ENCODE measurements at regions not wholly inside any gene's neighbourhood (a gene's known extent, or its start where the extent isn't known, plus 50 kb on each side); places are given as distances from the start of the nearest gene placed in this dataset.
"Not testable (repeated sequence)": the region's sequence is repeated elsewhere in the genome, so short reads cannot be mapped to it uniquely, and the experiment has no call there.

DNA sequence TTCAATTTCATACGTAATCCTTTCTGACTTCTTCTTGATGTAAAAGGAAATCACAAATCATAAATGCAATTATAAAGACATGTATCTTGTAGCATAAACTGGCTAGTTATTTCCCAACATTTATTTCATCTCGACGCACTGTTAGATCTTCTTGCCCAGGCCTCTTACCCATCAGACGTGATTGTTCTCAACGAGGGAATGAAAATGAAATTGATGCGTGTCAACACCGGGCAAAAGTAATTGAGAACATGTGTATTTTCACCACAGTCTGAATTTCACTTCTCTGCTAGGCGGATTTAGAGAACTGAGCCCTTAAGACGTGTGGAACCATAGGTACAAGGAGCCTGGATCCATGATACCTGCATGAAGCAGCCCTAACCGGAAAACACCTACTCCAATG is 519.7 kb downstream of the KCNT2 start:
- no peak for DNase-seq

DNA sequence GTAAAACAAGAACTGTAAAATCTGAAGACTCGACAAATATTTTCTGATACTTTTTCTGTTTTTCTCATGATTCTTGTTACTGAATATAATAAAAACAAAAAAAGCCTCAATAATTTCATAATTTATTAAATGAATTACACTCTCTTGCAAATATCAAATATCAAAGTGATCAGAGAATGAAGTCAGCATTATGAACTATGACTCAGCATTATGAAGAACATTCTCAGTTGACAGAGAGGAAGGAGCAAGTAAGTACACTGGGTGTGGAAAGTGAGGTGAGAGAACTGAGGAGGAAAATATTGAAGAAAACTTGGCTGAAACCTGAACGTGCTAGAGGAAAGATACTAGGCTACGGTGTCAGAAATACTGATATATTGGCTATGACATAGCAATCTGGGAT is 529.5 kb downstream of the KCNT2 start:
- DNase-seq, result peak; percentile 44

DNA sequence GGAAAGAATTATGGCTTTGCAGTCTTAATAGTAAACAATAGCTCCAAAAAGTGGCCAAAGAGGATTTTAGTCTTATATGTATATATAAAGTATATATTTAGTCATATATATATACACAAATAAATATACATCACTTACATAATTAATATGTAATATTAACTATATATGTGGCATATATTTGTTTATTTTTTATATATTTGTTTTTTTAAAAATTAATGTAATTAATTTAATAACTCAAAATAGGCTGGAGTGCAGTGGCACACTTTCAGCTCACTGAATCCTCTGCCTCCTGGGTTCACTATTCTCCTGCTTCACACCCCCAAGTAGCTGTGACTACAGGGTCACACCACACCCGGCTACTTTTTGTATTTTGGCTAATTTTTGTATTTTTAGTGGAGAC is 532.6 kb downstream of the KCNT2 start:
- DNase-seq, result no peak

DNA sequence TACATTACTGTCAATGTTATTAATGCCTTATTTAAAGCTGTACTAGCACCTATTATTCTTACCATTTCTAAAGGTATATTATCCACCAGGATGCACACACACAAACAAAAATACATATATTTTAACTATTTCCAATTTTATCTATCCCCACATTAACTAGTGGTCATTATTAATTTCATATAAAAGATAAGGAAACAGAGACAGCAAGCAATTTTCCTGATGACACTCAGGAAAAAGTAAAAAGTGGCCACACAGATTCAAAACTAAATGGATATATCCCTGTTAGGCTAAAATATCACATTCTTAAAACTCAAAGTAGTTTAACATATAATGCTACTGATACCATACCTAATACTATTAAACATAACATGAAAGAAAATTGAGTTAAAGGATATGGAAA is 534.1 kb downstream of the KCNT2 start:
- DNase-seq, result no peak

GRCh38 chr1:196071447-196071846 is 536.8 kb downstream of the KCNT2 start:
- no peak for DNase-seq

GRCh38 chr1:196070940-196071339 is 537.3 kb downstream of the KCNT2 start:
- no peak for DNase-seq

DNA sequence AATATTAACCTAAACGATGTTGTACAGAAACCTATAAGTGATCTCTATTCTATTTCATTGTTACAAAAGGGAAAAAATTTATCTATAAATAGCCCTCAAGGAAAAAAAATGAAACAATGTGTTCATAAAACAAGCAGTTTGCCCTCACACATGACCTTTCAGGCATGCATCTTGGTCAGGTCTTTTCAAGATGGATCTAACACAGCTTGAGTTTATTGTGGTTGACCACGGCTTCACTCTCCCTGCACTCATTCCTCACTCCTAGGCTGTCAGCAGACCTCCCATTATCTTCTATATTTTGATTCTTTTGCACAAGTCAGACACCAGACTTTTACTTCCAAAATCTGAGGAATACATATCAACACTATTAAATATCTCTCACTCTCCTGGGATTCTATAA is 544.3 kb downstream of the KCNT2 start:
- no peak for DNase-seq

DNA sequence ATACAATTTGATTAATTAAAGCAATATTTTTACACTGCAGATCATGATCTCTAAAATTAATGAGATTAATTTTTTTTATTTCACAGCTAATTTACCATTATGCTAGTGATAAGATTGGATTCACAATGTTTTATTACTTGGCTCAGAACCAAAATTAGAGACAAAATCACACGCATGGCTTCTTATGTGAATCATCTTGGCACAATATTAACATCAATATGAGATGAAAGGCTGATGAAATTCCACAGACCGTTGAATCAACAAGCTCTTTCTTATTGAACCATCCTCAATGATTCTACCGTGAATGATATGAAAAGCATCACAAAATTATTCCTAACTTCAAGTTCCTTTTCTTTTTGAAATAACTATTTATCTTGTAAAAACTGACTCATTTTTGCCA is 544.9 kb downstream of the KCNT2 start:
- DNase-seq, result no peak

DNA sequence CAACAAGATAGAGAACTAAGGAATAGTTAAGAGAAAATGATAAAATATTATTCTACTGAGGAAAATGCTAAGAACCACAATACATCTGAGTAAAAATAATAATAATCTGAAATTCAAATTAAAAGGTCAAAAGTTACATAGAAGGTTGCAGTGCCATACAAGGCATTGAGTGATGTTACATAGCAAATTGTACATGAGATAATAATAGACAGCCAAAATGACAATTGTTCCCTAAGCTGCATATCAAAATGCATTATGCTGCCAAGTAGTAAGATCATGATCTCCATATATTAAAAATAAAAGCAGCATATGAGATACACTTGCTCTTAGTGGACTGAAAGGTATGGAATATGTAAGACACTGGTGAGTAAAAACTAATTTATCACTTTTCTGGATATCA is 547.7 kb downstream of the KCNT2 start:
- no peak for DNase-seq

DNA sequence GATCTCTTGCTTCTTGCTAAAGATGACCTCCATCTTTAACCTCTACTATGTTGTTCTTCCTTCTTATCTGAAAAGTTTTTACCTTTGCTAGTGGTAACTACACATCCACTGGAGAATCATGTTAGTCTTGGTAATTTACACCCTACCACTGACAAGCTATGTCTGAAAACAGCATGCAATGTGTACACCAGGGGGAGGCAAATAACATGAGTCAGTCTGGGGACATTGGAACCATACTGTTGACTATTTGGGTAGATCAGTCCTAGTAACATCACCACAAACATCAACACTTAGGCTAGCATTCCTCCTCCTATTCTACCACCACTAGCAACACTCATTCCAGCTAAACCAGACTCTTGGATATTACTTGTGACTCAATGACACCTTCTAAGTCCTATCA is 549.0 kb downstream of the KCNT2 start:
- DNase-seq, result no peak

DNA sequence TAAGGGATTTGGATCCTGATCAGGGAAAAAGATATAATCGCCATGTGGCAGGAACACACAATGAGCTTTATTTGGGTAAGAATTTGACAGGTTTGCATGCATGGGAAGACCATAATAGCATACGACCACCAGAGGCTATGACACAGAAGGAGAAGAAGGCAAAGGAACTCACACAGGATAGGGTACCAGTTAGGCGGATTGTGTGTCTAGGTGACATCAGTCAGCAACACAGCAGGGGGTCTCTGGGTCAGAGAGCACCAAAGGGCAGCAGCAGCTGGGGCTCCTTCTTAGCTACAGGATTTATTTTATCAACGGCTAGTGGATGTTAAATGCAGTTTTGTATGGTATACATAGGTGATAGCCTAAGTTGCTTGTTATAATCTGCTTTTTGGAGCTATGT is 551.3 kb downstream of the KCNT2 start:
- DNase-seq, result no peak

GRCh38 chr1:196049407-196049806 is 558.8 kb downstream of the KCNT2 start:
- DNase-seq, result no peak

DNA sequence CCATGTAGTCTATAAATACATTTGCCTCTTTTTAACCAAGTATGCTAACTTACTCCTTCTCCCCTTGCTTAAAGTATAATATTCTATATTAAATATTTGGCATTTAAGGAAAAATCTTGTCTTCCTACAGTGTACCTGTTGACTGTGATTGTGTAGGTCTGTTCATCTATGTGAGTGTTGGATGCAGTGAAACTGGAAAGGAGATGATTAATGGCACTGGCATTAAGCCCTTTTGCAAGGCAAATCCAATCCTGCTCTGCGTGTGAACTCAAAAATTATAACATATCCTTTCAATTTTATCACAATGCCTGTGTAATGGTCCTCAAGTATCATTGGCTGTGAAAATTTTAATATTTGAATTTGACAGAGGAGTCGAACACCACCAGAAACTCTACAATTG is 565.0 kb downstream of the KCNT2 start:
- no peak for DNase-seq

DNA sequence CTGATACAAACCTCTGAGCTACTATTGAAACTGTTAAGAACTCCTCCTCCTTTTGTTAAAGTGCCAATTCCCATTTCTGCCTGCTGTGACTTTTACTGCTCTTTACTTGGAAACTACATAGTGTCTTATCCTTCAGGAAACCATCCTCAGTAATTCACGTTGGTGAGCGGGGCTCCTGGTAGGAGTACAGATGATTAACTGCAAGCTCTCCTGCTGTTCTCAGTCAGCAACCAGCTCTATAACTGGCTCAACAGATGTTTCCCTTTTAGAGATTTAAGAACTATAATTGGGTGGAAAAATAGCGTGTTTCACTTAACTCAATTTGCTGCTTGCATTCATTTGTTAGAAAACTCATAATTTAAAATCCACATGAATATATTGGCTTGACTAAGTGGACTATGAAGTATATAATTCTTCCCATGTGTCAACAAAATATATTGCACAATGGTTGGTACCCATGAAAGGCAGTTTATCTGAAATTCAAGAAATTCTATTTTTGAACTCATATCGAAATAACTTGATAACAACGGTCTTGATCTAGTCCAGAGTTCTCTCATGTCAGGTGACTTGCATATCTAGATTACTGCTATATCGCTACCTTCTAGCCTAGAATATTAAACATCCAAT is 574.0 kb downstream of the KCNT2 start:
- DNase-seq, result no peak

GRCh38 chr1:196031387-196031786 is 576.9 kb downstream of the KCNT2 start:
- not testable (repeated sequence) for DNase-seq

- DNase-seq, result no peak
Observed at GRCh38 chr1:196030455-196030854, 577.8 kb downstream of the KCNT2 start.

DNA sequence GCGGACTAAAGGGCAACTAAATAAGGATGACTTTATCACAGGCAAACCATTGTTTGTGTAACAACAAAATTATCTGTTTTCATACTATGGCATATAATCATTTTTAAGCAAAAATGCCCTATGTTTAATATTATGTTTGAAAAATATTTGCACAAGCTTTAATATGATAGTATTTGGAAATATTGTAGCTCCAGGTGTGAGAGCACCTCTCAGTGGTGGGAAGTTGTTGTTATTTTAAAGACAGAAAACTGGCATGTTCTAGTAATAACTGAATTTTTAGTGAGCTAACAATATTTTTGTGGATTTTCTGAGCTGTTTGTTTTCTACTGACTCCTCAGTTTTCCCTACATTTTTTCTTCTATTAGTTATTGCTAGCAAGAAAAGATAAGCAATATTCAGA is 578.8 kb downstream of the KCNT2 start:
- DNase-seq, result no peak

- no peak for DNase-seq
Observed at GRCh38 chr1:196027127-196027526, 581.1 kb downstream of the KCNT2 start.

DNA sequence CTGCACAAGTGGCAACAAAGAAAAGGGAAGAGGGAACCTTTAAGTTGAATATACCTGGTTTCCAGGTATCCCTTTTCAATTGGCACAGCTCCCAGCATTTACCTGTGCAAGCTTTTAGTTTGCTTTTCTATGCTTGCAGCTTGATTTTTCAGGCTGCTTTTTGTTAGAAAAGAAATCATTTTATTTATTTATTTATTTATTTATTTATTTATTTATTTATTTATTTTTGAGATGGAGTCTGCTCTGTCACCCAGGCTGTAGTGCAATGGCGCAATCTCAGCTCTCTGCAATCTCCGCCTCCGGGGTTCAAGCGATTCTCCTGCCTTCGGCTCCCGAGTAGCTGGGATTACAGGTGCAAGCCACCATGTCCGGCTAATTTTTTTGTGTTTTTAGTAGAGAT is 587.1 kb downstream of the KCNT2 start:
- DNase-seq, result not testable (repeated sequence)

GRCh38 chr1:196009362-196009761 is 598.9 kb downstream of the KCNT2 start:
- DNase-seq, result no peak

DNA sequence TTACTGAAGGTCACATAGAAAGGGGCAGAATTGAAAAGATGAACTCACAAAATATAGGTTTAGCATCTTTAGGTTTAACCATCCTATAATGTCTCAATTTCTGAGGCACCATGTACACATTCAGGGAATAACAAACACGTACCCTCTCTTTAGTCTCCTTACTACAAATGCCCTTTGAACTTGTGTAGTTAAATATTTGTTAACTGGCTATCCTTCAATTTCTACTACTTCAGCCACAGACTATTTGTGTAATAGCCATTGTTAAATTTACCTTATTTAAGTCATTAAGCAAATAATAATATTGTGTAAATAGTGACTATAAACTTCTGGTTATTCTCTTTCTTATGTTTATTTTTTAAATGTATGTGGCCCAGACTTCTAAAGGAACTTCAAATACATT is 600.5 kb downstream of the KCNT2 start:
- no peak for DNase-seq

- DNase-seq, result no peak
Observed at GRCh38 chr1:196005426-196005825, 602.8 kb downstream of the KCNT2 start.

GRCh38 chr1:196004388-196004787 is 603.9 kb downstream of the KCNT2 start:
- not testable (repeated sequence) for DNase-seq

GRCh38 chr1:196002906-196003305 is 605.3 kb downstream of the KCNT2 start:
- DNase-seq, result no peak

- not testable (repeated sequence) for DNase-seq
Observed at GRCh38 chr1:196002296-196002695, 605.9 kb downstream of the KCNT2 start.

GRCh38 chr1:196001188-196001587 is 607.1 kb downstream of the KCNT2 start:
- no peak for DNase-seq

Data from hematopoietic multipotent progenitor cell treated with erythropoietin and hydrocortisone succinate and interleukin-3 and kit ligand, for 6 days (in vitro differentiated cells).